OCI-LY7 (cell line): ENCODE measurements at regions not wholly inside any gene's neighbourhood (a gene's known extent, or its start where the extent isn't known, plus 50 kb on each side); places are given as distances from the start of the nearest gene placed in this dataset.

Source experiments
- BruUV-seq: library from RNA; stranded (reverse); fragments of 400-500 nt; replicated peaks from 2 replicates; lab custom pipeline; 2021; lab: Mats Ljungman, UMichigan
- CTCF ChIA-PET: fragments of 300-600 bp; sonication (Branson Sonifier 250); formaldehyde crosslinking; loops from one replicate; lab custom pipeline; 2022; ENCODE audit warnings: antibody characterized with exemption; ENCODE audit not compliant: unreplicated experiment; lab: Charles Lee
- POLR2A ChIA-PET: fragments of 300-600 bp; sonication (Branson Sonifier 250); formaldehyde crosslinking; loops from one replicate; lab custom pipeline; 2022; ENCODE audit warnings: antibody characterized with exemption; lab: Charles Lee
- DNase-seq: peaks from one replicate; pipeline ENCODE4 v3.0.0-alpha.2; 2015; ENCODE audit warnings: low spot score
- H2AFZ ChIP-seq: fragments of 200-600 bp; sonication (generic), shearing (Covaris generic); 2 replicates; pipeline ENCODE4 v1.6.1; 2014; ENCODE audit warnings: mild to moderate bottlenecking, antibody characterized with exemption, low read length, moderate library complexity
- H3K27ac ChIP-seq: fragments of 200-600 bp; sonication (generic); 2 replicates; pipeline ENCODE4 v1.5.1; 2014; ENCODE audit warnings: mixed run types, low read depth, mild to moderate bottlenecking, moderate library complexity, low read length, inconsistent platforms; ENCODE audit not compliant: poor library complexity, severe bottlenecking
- H3K36me3 ChIP-seq: fragments of 200-600 bp; sonication (generic); 2 replicates; pipeline ENCODE4 v1.6.1; 2014; ENCODE audit warnings: mild to moderate bottlenecking, antibody characterized with exemption, low read length, moderate library complexity, mixed read lengths; ENCODE audit not compliant: insufficient read depth
- H3K4me1 ChIP-seq: fragments of 200-600 bp; sonication (generic); 2 replicates; pipeline ENCODE4 v1.5.1; 2014; ENCODE audit warnings: mild to moderate bottlenecking, low read length; ENCODE audit not compliant: insufficient read depth, poor library complexity, severe bottlenecking
- H3K4me2 ChIP-seq: fragments of 200-600 bp; sonication (generic); 2 replicates; pipeline ENCODE4 v1.6.1; 2014; ENCODE audit warnings: mild to moderate bottlenecking, low read length
- H3K4me3 ChIP-seq: fragments of 200-600 bp; sonication (generic); 2 replicates; pipeline ENCODE4 v1.5.1; 2014; ENCODE audit warnings: mild to moderate bottlenecking, low read depth, low read length; ENCODE audit not compliant: poor library complexity, severe bottlenecking
- H3K79me2 ChIP-seq: fragments of 200-600 bp; sonication (generic); 2 replicates; pipeline ENCODE4 v1.6.1; 2016; ENCODE audit warnings: low read depth, mild to moderate bottlenecking, low read length, moderate library complexity, mixed read lengths; ENCODE audit not compliant: insufficient read depth
- H3K9me2 ChIP-seq: fragments of 200-600 bp; sonication (generic); 2 replicates; pipeline ENCODE4 v1.6.1; 2016; ENCODE audit warnings: mild to moderate bottlenecking, low read length, mixed read lengths; ENCODE audit not compliant: insufficient read depth
- H3K9me3 ChIP-seq: fragments of 200-600 bp; sonication (generic); 2 replicates; pipeline ENCODE4 v1.6.1; 2014; ENCODE audit warnings: mild to moderate bottlenecking, mixed run types, low read length, mixed read lengths
- H4K20me1 ChIP-seq: fragments of 200-600 bp; sonication (generic); 2 replicates; pipeline ENCODE4 v1.6.1; 2014; ENCODE audit warnings: mild to moderate bottlenecking, antibody characterized with exemption, low read length, moderate library complexity, mixed read lengths; ENCODE audit not compliant: insufficient read depth
- CTCF ChIP-seq: fragments of 200-600 bp; sonication (generic); conservative IDR thresholded peaks from 2 replicates; pipeline ENCODE4 v1.5.1; 2014; ENCODE audit warnings: mild to moderate bottlenecking, antibody characterized with exemption, low read length, moderate library complexity, mixed read lengths
- EZH2phosphoT487 ChIP-seq: fragments of 200-600 bp; sonication (generic); IDR thresholded peaks from 2 replicates; pipeline ENCODE4 v1.6.1; 2018; ENCODE audit warnings: low read depth, borderline replicate concordance, mild to moderate bottlenecking, mixed run types, antibody characterized with exemption, low read length, moderate library complexity, mixed read lengths
- intact Hi-C: fragments of 100-400 bp; cut with micrococcal nuclease; formaldehyde crosslinking; loops from one replicate; pipeline ENCODE4 v1.10.0; 2022; ENCODE audit not compliant: unreplicated experiment

- no peaks in the 10 kb centered on the region for H3K9me2 ChIP-seq
- POLR2A ChIA-PET, result no interaction called here
- intact Hi-C loops, result no loop called here
- H3K4me3 ChIP-seq, result no peak overlapping the region
- no peak for TF ChIP-seq EZH2phosphoT487
- TF ChIP-seq CTCF, result no peak
- no peak overlapping the region for H3K4me2 ChIP-seq
- no peaks in the 10 kb centered on the region for H3K4me1 ChIP-seq
- H2AFZ ChIP-seq, result no peak overlapping the region
- no peak for DNase-seq
- no TSS peak for BruUV-seq
- H3K27ac ChIP-seq, result no peak overlapping the region
- no peaks in the 10 kb centered on the region for H3K79me2 ChIP-seq
- no peaks in the 10 kb centered on the region for H3K9me3 ChIP-seq
- no peaks in the 10 kb centered on the region for H3K36me3 ChIP-seq
- CTCF ChIA-PET, result no interaction called here
- no peaks in the 10 kb centered on the region for H4K20me1 ChIP-seq
Observed at GRCh38 chr11:70733327-70734325, 335.3 kb downstream of the CTTN start.

- TF ChIP-seq CTCF, result no peak
- TF ChIP-seq EZH2phosphoT487, result no peak
- no peaks in the 10 kb centered on the region for H3K9me3 ChIP-seq
- H3K4me3 ChIP-seq, result no peak overlapping the region
- no peak for DNase-seq
- no peaks in the 10 kb centered on the region for H3K79me2 ChIP-seq
- no peaks in the 10 kb centered on the region for H3K36me3 ChIP-seq
- no TSS peak for BruUV-seq
- H2AFZ ChIP-seq, result no peak overlapping the region
- POLR2A ChIA-PET, result no interaction called here
- H3K27ac ChIP-seq, result no peak overlapping the region
- no peaks in the 10 kb centered on the region for H3K4me1 ChIP-seq
- CTCF ChIA-PET, result no interaction called here
- no peaks in the 10 kb centered on the region for H3K9me2 ChIP-seq
- H3K4me2 ChIP-seq, result no peak overlapping the region
- H4K20me1 ChIP-seq, result no peaks in the 10 kb centered on the region
- intact Hi-C loops, result no loop called here
Observed at GRCh38 chr11:70734379-70734778, 336.1 kb downstream of the CTTN start.

- H3K36me3 ChIP-seq, result no peaks in the 10 kb centered on the region
- no peaks in the 10 kb centered on the region for H3K9me2 ChIP-seq
- no TSS peak for BruUV-seq
- H2AFZ ChIP-seq, result no peak overlapping the region
- no peak overlapping the region for H3K27ac ChIP-seq
- no peaks in the 10 kb centered on the region for H3K79me2 ChIP-seq
- H3K4me1 ChIP-seq, result no peaks in the 10 kb centered on the region
- intact Hi-C loops, result no loop called here
- DNase-seq, result no peak
- H3K9me3 ChIP-seq, result no peaks in the 10 kb centered on the region
- ChIA-PET POLR2A (no interaction called here), CTCF (no interaction called here)
- H3K4me3 ChIP-seq, result no peak overlapping the region
- no peaks in the 10 kb centered on the region for H4K20me1 ChIP-seq
- TF ChIP-seq CTCF (no peak), EZH2phosphoT487 (no peak)
- no peak overlapping the region for H3K4me2 ChIP-seq
Observed at GRCh38 chr11:70734911-70735310, 336.6 kb downstream of the CTTN start.
